Stomach smooth muscle (tissue), 2 donors: ENCODE measurements at regions not wholly inside any gene's neighbourhood (a gene's known extent, or its start where the extent isn't known, plus 50 kb on each side); places are given as distances from the start of the nearest gene placed in this dataset.

Experiments
- H3K27ac ChIP-seq: one replicate; pipeline ENCODE4 v1.7.0; 2013; ENCODE audit warnings: mild to moderate bottlenecking, low read length, inconsistent platforms
- H3K27me3 ChIP-seq, 2 donors: one replicate each; pipeline ENCODE4 v1.7.0; 2013; ENCODE audit warnings: low read length in 2 of 2; ENCODE audit not compliant: insufficient read depth in 2 of 2, control insufficient read depth in 1 of 2
- H3K36me3 ChIP-seq, 2 donors: one replicate each; pipeline ENCODE4 v1.7.0; 2013; ENCODE audit warnings: low read length in 2 of 2; ENCODE audit not compliant: control insufficient read depth in 2 of 2, insufficient read depth in 2 of 2
- H3K4me1 ChIP-seq: one replicate; pipeline ENCODE4 v1.7.0; 2013; ENCODE audit warnings: low read length; ENCODE audit not compliant: control insufficient read depth, insufficient read depth
- H3K4me3 ChIP-seq, 2 donors: one replicate each; pipeline ENCODE4 v1.7.0; 2013; ENCODE audit warnings: low read length in 2 of 2
- H3K9ac ChIP-seq, 2 donors: one replicate each; pipeline ENCODE4 v1.7.0; 2013; ENCODE audit warnings: low read length in 2 of 2, mild to moderate bottlenecking in 1 of 2
- H3K9me3 ChIP-seq, 2 donors: one replicate each; pipeline ENCODE4 v1.7.0; 2013; ENCODE audit warnings: low read length in 2 of 2; ENCODE audit not compliant: control insufficient read depth in 2 of 2
- donor health status: healthy.
- donor health status: Pancreatic carcinoma.

- H3K4me3 ChIP-seq: no peak overlapping the region
- H3K27ac ChIP-seq: no peak overlapping the region
- H3K27me3 ChIP-seq: no peaks in the 10 kb centered on the region
- no peak overlapping the region for H3K9ac ChIP-seq
- H3K36me3 ChIP-seq: no peaks in the 10 kb centered on the region
- H3K9me3 ChIP-seq: no peaks in the 10 kb centered on the region
- H3K4me1 ChIP-seq: no peaks in the 10 kb centered on the region
These were observed 481.2 kb downstream of the ACTL7B start for GRCh38 chr9:108374626-108375025.

- H3K27me3 ChIP-seq: no peaks in the 10 kb centered on the region
- peaks cover 0 to 2% of the 10 kb centered on the region in 2 donors for H3K9me3 ChIP-seq
- H3K27ac ChIP-seq: no peak overlapping the region
These were observed 488.6 kb downstream of the ACTL7B start for GRCh38 chr9:108367188-108367587.

GRCh38 chr9:108363311-108363710 lies 492.5 kb downstream of the ACTL7B start:
- no peaks in the 10 kb centered on the region for H3K4me1 ChIP-seq
- no peak overlapping the region for H3K4me3 ChIP-seq
- no peaks in the 10 kb centered on the region for H3K36me3 ChIP-seq

More at GRCh38 chr9:108367188-108367587, 488.6 kb downstream of the ACTL7B start:
- Histone ChIP-seq H3K4me3 (no peak overlapping the region), H3K4me1 (no peaks in the 10 kb centered on the region), H3K36me3 (no peaks in the 10 kb centered on the region), H3K9ac (no peak overlapping the region)

DNA sequence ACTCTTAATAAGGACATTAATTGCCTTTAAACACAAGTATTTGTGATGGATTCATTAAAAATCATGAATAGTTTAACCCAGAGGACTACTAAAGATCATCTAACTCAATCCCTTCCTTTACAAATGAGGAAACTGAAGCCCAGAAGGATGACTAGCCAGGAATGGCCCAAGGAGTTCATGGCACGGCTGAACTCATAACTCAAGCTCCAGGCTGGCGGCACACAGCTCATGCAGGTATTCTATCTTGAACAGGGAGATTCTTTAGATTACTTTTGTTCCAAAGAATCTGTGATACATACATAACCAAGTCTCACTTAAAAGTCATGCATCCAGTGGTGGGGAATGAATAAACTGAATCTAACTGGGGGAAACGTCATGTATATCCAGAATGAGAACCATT lies 495.5 kb downstream of the ACTL7B start:
- peaks cover 0 to 2% of the 10 kb centered on the region in 2 donors for H3K9me3 ChIP-seq
- no peak overlapping the region for H3K27ac ChIP-seq
- H3K27me3 ChIP-seq: no peaks in the 10 kb centered on the region
- H3K9ac ChIP-seq: no peak overlapping the region
- no peaks in the 10 kb centered on the region for H3K36me3 ChIP-seq
- H3K4me1 ChIP-seq: no peaks in the 10 kb centered on the region
- no peak overlapping the region for H3K4me3 ChIP-seq

More at GRCh38 chr9:108363311-108363710, 492.5 kb downstream of the ACTL7B start:
- Histone ChIP-seq H3K27me3 (no peaks in the 10 kb centered on the region), H3K9ac (no peak overlapping the region), H3K27ac (no peak overlapping the region), H3K9me3 (peaks cover 0 to 2% of the 10 kb centered on the region in 2 donors)

GRCh38 chr9:108356806-108357205 lies 499.0 kb downstream of the ACTL7B start:
- Histone ChIP-seq H3K4me3 (no peak overlapping the region), H3K9me3 (no peaks in the 10 kb centered on the region), H3K27ac (no peak overlapping the region), H3K9ac (no peak overlapping the region), H3K27me3 (no peaks in the 10 kb centered on the region), H3K36me3 (no peaks in the 10 kb centered on the region), H3K4me1 (no peaks in the 10 kb centered on the region)

DNA sequence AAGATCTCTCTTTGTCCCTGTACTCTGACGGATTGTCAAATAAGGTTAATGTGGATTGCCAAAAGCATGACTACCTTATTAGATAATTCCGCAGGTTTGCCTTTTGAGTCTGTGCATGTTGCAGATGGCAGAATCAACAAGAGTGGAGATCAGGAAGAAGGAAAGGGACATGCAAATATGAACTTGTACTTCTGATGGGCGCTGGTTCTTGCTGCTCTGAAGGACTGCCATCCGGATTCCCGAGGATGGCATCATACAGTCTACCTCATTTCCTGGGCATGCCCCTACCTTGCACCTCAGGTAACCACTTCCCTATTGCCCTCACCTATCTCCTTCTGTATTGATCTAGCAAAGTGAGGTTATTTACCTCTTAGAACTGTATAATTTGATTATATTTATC lies 504.2 kb downstream of the ACTL7B start:
- Histone ChIP-seq H3K27ac (no peak overlapping the region), H3K9ac (no peak overlapping the region), H3K9me3 (no peaks in the 10 kb centered on the region), H3K27me3 (no peaks in the 10 kb centered on the region), H3K4me3 (no peak overlapping the region), H3K4me1 (no peaks in the 10 kb centered on the region), H3K36me3 (no peaks in the 10 kb centered on the region)

GRCh38 chr9:108347463-108348188 lies 508.2 kb downstream of the ACTL7B start:
- H3K9ac ChIP-seq: no peak overlapping the region
- H3K9me3 ChIP-seq: no peaks in the 10 kb centered on the region
- H3K4me3 ChIP-seq: no peak overlapping the region
- no peaks in the 10 kb centered on the region for H3K36me3 ChIP-seq
- no peaks in the 10 kb centered on the region for H3K4me1 ChIP-seq
- H3K27me3 ChIP-seq: no peaks in the 10 kb centered on the region
- H3K27ac ChIP-seq: no peak overlapping the region

GRCh38 chr9:108345826-108346225 lies 510.0 kb downstream of the ACTL7B start:
- H3K9me3 ChIP-seq: no peaks in the 10 kb centered on the region
- no peak overlapping the region for H3K9ac ChIP-seq
- H3K36me3 ChIP-seq: no peaks in the 10 kb centered on the region
- no peak overlapping the region for H3K27ac ChIP-seq
- H3K4me3 ChIP-seq: no peak overlapping the region
- H3K27me3 ChIP-seq: no peaks in the 10 kb centered on the region
- H3K4me1 ChIP-seq: no peaks in the 10 kb centered on the region

DNA sequence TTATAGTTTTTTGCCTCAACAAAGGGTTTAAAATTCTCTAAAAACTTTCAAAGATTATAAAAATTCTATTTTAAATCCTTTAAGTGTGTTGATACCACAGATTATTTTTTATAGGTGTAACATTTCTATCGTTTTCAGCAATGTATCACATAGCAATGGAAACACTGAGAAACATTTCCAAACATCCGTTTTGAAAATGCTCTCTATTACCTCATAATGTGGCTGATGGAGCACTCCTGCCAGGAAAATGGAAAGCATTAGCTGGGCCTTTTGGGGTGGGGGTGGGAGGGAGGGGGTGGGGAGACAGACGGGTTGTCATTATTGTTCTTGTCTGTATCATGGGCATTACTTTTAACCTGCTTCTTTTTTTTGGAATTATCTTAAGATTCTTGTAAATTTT lies 516.5 kb downstream of the ACTL7B start:
- Histone ChIP-seq H3K4me3 (no peak overlapping the region), H3K27me3 (no peaks in the 10 kb centered on the region), H3K9me3 (no peaks in the 10 kb centered on the region), H3K36me3 (no peaks in the 10 kb centered on the region), H3K4me1 (no peaks in the 10 kb centered on the region), H3K9ac (no peak overlapping the region), H3K27ac (no peak overlapping the region)

GRCh38 chr9:108336575-108336974 lies 519.2 kb downstream of the ACTL7B start:
- Histone ChIP-seq H3K4me1 (no peaks in the 10 kb centered on the region), H3K9ac (no peak overlapping the region), H3K9me3 (no peaks in the 10 kb centered on the region), H3K27ac (no peak overlapping the region), H3K4me3 (no peak overlapping the region), H3K36me3 (no peaks in the 10 kb centered on the region), H3K27me3 (no peaks in the 10 kb centered on the region)

GRCh38 chr9:108333530-108333983 lies 522.2 kb downstream of the ACTL7B start:
- Histone ChIP-seq H3K4me1 (no peaks in the 10 kb centered on the region), H3K27ac (no peak overlapping the region)

More at GRCh38 chr9:108333530-108333983, 522.2 kb downstream of the ACTL7B start:
- Histone ChIP-seq H3K9me3 (no peaks in the 10 kb centered on the region), H3K36me3 (no peaks in the 10 kb centered on the region), H3K27me3 (no peaks in the 10 kb centered on the region), H3K9ac (no peak overlapping the region), H3K4me3 (no peak overlapping the region)
